ENCODE measurements at regions not wholly inside any gene's neighbourhood (a gene's known extent, or its start where the extent isn't known, plus 50 kb on each side); places are given as distances from the start of the nearest gene placed in this dataset.

DNA sequence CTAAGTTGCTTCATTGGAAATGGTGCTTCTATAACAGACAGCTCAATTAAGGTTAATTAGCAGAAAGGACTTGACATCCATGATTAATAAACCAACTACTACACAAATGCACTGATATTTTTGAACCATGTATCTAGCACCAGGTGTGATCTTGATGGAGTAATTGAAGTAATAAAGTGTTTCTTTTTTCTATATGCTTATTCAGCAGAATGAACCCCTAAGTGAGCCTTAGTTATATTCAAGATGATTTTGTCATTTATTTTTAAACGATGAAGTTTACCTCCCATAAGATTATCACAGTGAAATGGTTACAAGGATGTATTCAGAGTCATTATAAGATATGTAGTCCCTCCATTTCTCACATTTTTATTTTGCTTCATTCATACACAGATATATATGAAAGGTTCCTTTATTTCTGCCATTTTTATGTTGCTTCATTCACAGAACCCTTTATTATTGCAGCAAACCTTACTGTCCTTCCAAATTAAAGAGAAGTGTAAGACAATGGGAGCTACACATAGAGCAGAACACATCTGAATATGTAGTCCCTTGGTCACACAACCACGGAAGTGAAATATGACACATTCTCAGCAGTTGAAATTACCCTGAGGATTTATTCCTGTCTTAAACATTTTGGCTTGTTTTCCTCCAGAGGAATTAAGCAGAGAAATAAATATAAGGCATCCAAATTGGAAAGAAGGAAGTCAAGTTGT, 295.0 kb downstream of the RAP2B start:
- no peak for DNase-seq (ENCODE audit: low read depth)
- H3K4me3 ChIP-seq (ENCODE audit: low read depth, low read length) = no peak overlapping the region
- in situ Hi-C loops (cut with HindIII; ENCODE audit: low sequenced_read_pairs) = no loop called here
- TF ChIP-seq, protein P1, sequence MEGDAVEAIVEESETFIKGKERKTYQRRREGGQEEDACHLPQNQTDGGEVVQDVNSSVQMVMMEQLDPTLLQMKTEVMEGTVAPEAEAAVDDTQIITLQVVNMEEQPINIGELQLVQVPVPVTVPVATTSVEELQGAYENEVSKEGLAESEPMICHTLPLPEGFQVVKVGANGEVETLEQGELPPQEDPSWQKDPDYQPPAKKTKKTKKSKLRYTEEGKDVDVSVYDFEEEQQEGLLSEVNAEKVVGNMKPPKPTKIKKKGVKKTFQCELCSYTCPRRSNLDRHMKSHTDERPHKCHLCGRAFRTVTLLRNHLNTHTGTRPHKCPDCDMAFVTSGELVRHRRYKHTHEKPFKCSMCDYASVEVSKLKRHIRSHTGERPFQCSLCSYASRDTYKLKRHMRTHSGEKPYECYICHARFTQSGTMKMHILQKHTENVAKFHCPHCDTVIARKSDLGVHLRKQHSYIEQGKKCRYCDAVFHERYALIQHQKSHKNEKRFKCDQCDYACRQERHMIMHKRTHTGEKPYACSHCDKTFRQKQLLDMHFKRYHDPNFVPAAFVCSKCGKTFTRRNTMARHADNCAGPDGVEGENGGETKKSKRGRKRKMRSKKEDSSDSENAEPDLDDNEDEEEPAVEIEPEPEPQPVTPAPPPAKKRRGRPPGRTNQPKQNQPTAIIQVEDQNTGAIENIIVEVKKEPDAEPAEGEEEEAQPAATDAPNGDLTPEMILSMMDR (IDR thresholded peaks at IDR 0.05; ENCODE audit: low read depth, low read length, missing control alignments) = no peak

DNA sequence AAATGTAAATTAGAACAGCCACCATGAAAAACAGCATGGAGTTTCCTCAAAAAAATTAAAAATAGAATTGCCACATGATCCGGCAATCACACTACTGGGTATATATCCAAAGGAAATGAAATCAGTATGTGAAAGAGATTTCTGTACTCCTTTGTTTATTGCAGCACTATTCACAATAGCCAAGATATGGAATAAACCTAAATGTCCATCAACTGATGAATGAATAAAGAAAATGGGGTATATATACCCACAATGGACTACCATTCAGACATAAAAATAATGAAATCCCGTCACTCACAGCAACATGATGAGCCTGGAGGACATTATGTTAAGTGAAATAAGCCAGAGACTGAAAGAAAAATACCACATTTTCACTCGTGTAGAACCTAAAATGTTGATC, 296.9 kb downstream of the RAP2B start:
- in situ Hi-C loops (cut with HindIII; ENCODE audit: low sequenced_read_pairs) = no loop called here
- H3K4me3 ChIP-seq (ENCODE audit: low read depth, low read length) = no peak overlapping the region
- TF ChIP-seq, protein P1 (IDR thresholded peaks at IDR 0.05; ENCODE audit: low read depth, low read length, missing control alignments) = no peak
- no peak for DNase-seq (ENCODE audit: low read depth)

DNA sequence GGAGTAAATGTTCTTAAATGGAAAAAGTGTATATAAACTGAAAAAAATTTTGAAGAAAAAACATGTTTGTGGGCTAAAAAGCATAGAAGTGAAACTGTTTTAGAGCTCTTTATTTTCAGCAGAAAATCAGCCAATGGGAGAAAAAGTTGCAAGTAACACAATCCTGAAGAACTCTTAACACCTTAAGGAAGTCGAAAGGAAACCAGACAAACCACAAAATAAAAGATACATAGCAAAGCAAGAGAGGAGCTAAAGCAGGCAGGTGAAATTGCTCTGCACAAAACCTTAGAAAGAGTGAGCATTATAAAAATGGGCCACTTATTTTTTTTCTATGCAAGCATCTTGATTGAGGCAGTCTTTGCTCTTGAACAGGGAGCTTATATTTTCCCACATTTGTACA, 300.5 kb downstream of the RAP2B start:
- no peak overlapping the region for H3K4me3 ChIP-seq (ENCODE audit: low read depth, low read length)
- DNase-seq (ENCODE audit: low read depth) = no peak
- in situ Hi-C loops (cut with HindIII; ENCODE audit: low sequenced_read_pairs) = no loop called here
- TF ChIP-seq, protein P1 (IDR thresholded peaks at IDR 0.05; ENCODE audit: low read depth, low read length, missing control alignments) = no peak

DNA sequence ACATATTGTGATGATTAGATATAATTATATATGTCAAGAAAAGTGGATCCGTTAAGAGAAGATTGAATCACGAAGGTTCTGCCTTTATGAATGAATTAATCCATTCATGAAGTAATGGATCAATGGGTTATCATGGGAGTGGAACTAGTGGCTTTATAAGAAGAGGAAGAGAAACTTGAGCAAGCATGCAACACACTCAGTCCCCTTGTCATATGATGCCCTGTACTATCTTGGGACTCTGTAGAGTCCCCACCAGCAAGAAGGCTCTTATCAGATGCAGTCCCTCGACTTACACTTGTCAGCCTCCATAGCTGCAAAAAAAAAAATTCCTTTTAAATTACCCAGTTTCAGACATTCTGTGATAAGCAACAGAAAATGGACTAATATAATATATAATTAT, 301.9 kb downstream of the RAP2B start:
- no peak overlapping the region for H3K4me3 ChIP-seq (ENCODE audit: low read depth, low read length)
- TF ChIP-seq, protein P1 (IDR thresholded peaks at IDR 0.05; ENCODE audit: low read depth, low read length, missing control alignments) = no peak
- in situ Hi-C loops (cut with HindIII; ENCODE audit: low sequenced_read_pairs) = no loop called here
- no peak for DNase-seq (ENCODE audit: low read depth)

DNA sequence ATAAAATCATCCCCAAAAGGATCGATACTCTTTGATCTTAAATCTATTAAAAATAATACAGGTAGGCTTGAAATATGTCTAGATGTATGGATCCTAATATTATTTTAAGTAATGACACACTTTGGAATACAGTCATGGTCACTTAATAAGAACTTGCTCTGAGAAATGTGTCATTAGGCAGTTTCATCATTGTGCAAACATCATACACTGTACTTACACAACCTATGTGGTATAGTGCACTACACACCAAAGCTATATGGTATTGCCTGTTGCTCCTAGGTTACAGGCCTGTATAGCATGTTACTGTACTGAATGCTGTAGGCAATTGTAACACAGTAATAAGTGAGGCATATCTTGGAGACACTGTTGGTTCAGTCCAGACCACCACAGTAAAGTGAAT, 307.1 kb downstream of the RAP2B start:
- in situ Hi-C loops (cut with HindIII; ENCODE audit: low sequenced_read_pairs) = no loop called here
- no peak for DNase-seq (ENCODE audit: low read depth)
- H3K4me3 ChIP-seq (ENCODE audit: low read depth, low read length) = no peak overlapping the region
- TF ChIP-seq, protein P1 (IDR thresholded peaks at IDR 0.05; ENCODE audit: low read depth, low read length, missing control alignments) = no peak

DNA sequence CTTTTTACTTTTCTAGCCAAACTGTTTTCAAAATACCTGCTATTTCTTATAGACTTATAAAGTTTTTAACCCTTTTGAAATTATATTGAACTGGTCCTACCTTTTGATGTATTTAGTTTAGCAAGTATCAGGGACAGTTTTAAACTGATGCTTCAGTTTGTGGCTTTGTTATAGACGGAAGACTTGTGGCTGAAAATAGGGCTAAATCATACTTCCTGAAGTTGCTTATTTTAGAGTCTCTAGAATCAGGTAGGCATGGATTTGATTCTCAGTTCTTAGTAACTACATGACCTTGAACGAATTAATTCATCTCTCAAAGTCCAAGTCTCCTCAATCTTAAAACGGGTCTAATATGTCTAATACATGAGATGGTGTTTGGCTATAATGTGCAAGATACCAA, 322.8 kb downstream of the RAP2B start:
- no peak overlapping the region for H3K4me3 ChIP-seq (ENCODE audit: low read depth, low read length)
- in situ Hi-C loops (cut with HindIII; ENCODE audit: low sequenced_read_pairs) = no loop called here
- TF ChIP-seq, protein P1 (IDR thresholded peaks at IDR 0.05; ENCODE audit: low read depth, low read length, missing control alignments) = no peak
- no peak for DNase-seq (ENCODE audit: low read depth)

Measured in astrocyte of the cerebellum (primary cell).